Gastroesophageal sphincter (tissue), 3 donors: ENCODE measurements at regions not wholly inside any gene's neighbourhood (a gene's known extent, or its start where the extent isn't known, plus 50 kb on each side); places are given as distances from the start of the nearest gene placed in this dataset.

Experiments
- CTCF ChIP-seq, 4 experiments: fragments of 200-600 bp in 2 of 4; fragments of 450-650 bp in 2 of 4; sonication (generic) in 1 of 4; IDR thresholded peaks; one replicate each; pipeline ENCODE4 v1.5.1; 2017 to 2019; ENCODE audit warnings: antibody characterized with exemption in 4 of 4, mild to moderate bottlenecking in 2 of 4, moderate library complexity in 2 of 4
- EP300 ChIP-seq: sonication (generic); formaldehyde crosslinking; IDR thresholded peaks from one replicate; pipeline ENCODE4 v1.6.1; 2017; ENCODE audit warnings: antibody characterized with exemption, mild to moderate bottlenecking
- POLR2AphosphoS5 ChIP-seq: sonication (generic); formaldehyde crosslinking; IDR thresholded peaks from one replicate; pipeline ENCODE4 v1.6.1; 2017; ENCODE audit warnings: antibody characterized with exemption

GRCh38 chr13:31594056-31594455 is 145.3 kb upstream of the RXFP2 start:
- TF ChIP-seq CTCF (IDR thresholded peaks at IDR 0.05) (no peak), EP300 (no peak), POLR2AphosphoS5 (no peak)
